ENCODE measurements at regions not wholly inside any gene's neighbourhood (a gene's known extent, or its start where the extent isn't known, plus 50 kb on each side); places are given as distances from the start of the nearest gene placed in this dataset.

DNA sequence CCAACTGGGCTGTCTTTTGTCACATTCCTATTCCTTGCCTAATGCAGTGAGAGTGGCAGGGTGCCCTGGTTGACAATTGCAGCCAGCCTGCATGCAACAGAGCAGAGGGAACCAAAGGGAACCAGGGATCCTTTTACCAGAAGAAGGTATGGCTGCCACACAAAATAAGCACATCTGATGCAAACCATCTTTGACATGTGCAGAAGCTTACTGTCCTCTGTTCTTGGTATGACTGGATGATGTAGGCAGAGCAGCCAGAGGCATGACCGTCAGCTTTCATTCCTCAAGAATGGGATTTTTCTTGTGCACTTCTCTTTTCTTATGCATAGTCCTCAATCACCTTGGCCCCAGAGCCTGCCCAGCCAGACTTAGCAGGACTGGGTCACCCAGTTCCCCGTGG lies 116.1 kb downstream of the UQCRFS1 start:
- DNase-seq: no peak

- DNase-seq: no peak
These were observed 119.4 kb downstream of the UQCRFS1 start for GRCh38 chr19:29093553-29093908.

- DNase-seq: no peak
These were observed 120.0 kb downstream of the UQCRFS1 start for GRCh38 chr19:29092712-29093552.

GRCh38 chr19:29090783-29091526 lies 122.0 kb downstream of the UQCRFS1 start:
- no peak for DNase-seq

GRCh38 chr19:29089315-29089870 lies 123.6 kb downstream of the UQCRFS1 start:
- DNase-seq: peak; percentile 16 to 37 (median 26)

DNA sequence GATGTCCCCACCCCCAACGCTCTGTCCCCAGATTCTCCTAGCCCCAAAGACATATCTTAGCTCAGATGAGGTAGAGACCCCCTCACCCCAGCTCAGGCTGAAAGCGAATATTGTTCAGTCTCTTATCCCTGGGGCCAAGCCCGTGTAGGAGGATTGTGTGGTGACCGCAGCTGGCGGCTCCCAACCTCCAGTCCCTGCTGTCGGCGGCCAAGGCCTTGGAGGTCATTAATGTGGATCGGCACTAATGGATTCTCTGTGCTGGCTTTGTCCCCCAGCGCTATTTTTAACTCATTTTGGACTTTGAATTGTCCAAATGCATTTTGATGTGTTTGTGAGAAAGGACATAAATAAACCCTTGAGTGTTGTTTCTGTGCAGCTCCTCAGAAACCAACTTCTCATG lies 124.2 kb downstream of the UQCRFS1 start:
- peak in 2 of 3 donors; percentile 13 to 22 for DNase-seq

GRCh38 chr19:29086646-29087045 lies 126.3 kb downstream of the UQCRFS1 start:
- DNase-seq: no peak

- DNase-seq: no peak
These were observed 126.8 kb downstream of the UQCRFS1 start for GRCh38 chr19:29086182-29086581.

DNA sequence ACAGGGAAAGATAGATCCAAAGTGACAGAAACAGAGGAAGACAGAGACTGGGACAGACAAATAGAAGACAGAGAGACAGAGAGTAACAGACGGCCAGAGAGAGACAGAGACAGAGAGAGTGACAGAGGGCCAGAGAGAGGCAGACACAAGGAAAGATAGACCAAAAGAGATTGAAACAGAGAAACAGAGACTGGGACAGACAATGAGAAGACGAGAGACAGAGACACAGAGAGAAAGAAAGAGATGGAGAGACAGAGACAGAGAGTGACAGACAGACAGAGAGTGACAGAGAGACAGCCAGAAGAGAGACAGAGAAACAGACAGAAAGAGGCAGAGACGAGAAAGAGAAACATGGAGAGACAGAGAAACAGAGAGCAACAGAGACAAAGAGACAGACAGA lies 127.3 kb downstream of the UQCRFS1 start:
- DNase-seq: no peak

DNA sequence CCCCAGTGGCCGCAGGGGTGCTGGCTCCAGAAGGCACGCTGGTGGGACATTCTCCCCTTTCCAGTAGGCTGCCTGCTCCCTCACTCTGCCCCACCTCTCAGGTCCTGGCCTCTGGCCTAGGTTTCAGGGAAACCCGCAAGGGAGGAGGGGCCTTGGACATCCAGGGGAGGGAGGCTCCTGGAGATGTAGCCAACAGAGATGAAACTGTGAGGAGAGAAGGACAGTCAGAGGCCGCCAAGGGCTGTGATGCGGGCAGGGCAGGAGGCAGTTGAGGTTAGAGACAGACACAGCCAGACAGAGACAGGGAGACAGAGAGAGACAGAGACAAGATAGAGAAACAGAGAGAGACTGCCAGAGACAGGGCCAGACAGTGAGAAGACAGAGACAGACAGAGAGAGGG lies 127.7 kb downstream of the UQCRFS1 start:
- DNase-seq: no peak

- DNase-seq: no peak
These were observed 128.7 kb downstream of the UQCRFS1 start for GRCh38 chr19:29084266-29084665.

DNA sequence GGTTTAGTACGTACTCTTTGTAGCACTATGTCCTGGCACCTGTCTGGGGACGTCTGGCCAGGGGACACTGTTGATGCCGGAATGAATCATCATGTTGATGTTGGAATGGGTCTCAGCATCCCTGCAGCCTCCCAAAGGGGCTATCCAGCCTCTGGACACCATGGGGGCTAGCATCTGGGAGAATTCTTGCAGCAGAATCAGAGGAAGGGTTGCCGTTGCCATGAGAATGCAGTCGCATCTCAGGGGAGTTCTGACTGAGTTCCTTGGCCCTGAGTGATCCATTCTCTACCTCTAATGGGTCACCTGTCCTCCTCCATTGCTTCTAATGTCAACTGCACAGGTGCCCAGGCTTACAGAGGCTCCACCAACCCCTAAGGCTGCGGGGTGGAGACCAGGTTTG lies 129.1 kb downstream of the UQCRFS1 start:
- DNase-seq: no peak

- peak in 1 of 3 donors; percentile 25 for DNase-seq
These were observed 133.5 kb downstream of the UQCRFS1 start for GRCh38 chr19:29079356-29080032.

- no peak for DNase-seq
These were observed 136.0 kb downstream of the UQCRFS1 start for GRCh38 chr19:29076963-29077362.

- DNase-seq: no peak
These were observed 136.8 kb downstream of the UQCRFS1 start for GRCh38 chr19:29076161-29076560.

GRCh38 chr19:29075149-29075548 lies 137.8 kb downstream of the UQCRFS1 start:
- DNase-seq: no peak

GRCh38 chr19:29074579-29074978 lies 138.4 kb downstream of the UQCRFS1 start:
- DNase-seq: no peak

- no peak for DNase-seq
These were observed 145.1 kb downstream of the UQCRFS1 start for GRCh38 chr19:29067831-29068230.

DNA sequence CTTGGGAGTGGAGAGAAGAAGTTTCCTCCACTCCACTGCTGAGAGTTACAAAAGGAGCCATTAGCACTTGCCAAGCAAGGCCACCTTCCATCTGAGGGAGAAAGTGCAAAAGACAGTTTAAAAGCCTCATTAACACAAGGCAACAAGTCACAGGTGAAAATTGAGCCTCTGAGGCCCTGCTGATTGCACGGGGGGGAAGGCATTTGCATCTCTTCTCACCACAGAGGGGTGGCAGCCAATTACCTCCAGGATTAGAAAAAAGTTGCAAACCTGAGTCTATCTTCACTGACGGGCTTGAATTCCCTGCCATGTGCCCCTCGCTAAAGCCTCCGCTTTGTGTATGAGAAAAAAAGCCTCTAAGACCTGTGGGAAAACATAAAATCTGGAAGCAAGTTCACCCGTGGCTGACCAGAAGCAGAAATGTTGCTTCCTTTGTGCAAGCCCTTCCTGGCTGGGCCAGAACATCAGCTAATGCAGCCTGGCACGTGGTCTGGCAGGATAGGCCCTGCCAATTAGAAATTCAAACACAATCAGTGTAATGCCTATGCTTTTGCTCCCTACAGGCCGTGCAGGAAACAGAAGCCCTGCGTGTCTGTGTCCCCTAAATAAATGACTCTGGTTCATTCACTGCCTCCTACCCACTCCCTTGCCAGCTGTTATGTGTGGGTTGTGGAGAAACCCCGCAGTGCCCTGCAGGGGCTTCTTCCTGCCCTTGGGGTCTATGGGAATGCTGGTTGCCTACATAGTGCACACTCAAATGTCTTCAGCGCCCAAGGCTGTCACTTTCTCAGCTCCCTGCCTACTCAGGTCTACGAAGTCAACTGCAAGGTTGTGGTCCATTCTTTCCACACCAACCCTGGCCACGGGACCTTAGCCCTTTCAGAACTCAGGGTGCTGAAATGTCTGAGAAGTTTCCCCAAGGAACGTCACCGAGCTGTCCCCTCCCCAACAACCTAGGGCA lies 150.2 kb downstream of the UQCRFS1 start:
- no peak for DNase-seq

DNA sequence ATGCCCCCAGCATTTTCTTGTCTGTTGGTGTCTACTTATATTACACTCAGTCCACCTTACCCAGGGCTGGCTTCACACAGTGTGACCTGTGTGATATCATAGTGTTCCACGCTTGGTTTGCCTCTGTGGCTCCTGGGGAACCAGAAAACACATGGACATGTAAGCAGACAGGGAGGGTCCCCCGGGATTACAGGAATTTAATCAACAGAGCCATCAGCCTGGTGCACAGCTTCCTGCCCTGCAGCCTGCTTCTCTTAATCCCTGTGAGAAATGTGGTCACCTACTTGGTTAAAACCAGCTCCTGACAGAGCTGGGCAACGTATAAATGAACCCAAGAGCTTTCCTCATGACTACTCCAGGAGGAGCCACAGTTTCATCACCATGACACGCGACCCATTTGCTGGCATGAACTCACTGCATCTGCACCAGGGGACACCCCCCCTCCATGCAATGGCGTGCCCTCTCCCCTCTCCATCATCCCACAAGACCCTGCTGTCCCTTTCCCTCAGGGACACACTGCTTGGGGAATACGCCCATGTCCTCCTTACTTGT lies 152.1 kb downstream of the UQCRFS1 start:
- DNase-seq: no peak

GRCh38 chr19:29056535-29056934 lies 156.4 kb downstream of the UQCRFS1 start:
- DNase-seq: peak in 2 of 3 donors; percentile 6 to 25

All from muscle of back (tissue), 3 donors.